ENCODE measurements at regions not wholly inside any gene's neighbourhood (a gene's known extent, or its start where the extent isn't known, plus 50 kb on each side); places are given as distances from the start of the nearest gene placed in this dataset.

DNA sequence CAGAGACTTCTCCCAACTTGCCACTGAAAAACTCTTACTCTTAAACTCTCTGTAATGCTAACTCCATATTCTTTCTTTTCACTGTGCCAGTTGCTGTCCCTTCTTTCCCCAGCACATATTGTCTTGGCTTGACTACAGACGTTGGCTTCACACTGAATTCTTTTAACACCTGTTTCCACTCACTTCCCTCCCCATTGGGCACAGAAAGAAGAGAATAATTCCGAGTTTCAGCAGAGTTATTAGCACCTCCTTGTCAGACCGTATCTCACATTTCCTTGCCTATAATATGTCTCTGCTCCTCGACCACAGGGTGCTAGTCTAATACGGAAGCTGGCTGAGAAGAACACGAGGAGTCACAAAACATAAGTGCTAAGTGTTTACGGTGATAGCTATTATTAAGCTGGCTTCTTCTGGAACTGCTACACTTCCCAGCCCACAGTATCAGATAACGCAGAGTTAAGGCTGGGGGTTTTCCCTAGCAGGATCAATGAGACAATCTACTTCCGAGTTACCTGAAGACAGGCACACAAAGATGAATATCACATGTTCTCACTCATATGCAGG is 188.5 kb upstream of the CDH8 start:
- no peak for DNase-seq (ENCODE audit: low spot score)

DNA sequence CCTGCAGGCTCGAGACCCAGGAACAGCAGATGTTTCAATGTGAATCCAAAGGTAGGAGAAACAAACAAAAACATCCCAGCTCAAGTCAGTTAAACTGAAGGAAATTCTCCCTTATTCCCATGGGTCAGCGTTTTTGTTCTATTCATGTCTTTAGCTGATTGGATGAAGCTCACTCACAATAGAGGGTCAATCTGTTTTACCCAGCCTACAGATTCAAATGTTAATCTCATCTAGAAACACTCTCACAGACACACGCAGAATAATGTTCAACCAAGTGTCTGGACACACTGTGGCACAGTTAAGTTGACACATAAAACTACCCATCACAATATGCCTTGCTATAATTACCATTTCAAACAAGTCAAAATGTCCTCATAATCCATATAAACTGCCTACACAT is 180.6 kb upstream of the CDH8 start:
- DNase-seq (ENCODE audit: low spot score), result no peak

DNA sequence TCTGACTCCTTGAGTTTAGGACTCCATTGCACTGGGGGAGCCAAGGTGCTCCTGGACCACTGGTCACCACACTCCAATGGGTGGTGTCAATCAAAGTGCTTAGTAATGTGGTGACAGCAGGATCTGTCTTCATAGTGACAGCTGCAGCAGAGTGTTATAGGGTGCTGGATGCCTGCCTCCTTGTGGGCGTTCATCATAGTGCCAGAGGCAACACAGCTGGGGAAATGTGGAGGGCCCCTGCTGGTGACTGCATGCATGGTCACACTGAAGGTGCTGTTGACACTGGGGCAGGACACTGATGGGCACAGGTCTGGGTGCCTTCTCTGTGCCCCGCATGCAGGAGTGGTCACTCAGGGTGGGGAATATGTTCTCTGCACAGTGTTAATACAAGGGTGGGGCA is 177.5 kb upstream of the CDH8 start:
- no peak for DNase-seq (ENCODE audit: low spot score)

DNA sequence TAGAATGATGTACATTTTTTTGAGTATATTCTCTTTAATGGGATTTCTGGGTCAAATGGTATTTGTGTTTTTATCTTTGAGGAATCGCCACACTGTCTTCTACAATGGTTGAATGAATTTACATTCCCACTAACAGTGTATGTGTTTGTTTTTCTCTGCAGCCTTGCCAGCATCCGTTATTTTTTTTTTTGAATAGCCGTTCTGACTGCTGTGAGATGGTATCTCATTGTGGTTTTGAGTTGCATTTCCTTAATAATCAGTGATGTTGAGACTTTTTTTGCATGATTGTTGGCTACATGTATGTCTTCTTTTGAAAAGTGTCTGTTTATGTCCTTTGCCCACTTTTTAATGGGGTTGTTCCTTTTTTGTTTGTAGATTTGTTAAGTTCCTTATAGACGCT is 172.7 kb upstream of the CDH8 start:
- DNase-seq (ENCODE audit: low spot score), result no peak

DNA sequence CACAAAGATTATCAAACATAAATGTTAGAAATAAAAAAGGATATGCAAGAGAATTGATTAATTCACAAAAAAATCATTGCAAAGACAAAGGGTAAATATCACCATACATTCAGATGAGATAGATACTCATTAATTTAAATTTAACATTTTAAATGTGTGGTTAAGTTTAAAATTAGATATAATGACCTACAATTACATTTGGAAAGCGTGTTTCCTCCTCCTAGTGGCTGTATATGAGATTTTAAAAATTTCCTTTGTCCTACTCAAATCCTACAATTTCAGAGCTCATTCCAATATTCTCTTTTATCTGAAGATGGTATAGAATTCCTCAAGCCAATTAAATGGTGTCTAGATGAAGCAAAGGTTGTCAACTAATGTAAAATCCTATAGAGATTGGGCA is 169.2 kb upstream of the CDH8 start:
- no peak for DNase-seq (ENCODE audit: low spot score)

DNA sequence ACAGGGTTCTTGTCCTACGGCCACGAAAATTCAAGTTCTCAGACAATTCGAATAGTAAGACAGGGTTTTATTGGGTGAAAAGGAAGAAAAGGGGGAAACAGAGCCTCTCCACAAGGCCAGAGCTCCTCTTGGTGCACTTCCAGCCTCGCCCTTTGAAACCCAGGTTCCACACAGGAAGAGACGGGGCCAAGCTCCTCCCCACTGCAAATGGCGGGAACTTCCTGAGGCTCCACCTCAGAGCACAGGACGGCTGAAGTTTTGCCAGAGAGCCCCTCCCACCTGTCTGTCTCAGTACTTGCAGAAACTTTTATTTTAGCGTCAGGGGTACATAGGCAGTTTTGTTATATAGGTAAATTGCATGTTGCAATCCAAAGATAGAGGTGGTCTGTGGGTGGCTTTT is 165.7 kb upstream of the CDH8 start:
- DNase-seq (ENCODE audit: low spot score), result no peak

DNA sequence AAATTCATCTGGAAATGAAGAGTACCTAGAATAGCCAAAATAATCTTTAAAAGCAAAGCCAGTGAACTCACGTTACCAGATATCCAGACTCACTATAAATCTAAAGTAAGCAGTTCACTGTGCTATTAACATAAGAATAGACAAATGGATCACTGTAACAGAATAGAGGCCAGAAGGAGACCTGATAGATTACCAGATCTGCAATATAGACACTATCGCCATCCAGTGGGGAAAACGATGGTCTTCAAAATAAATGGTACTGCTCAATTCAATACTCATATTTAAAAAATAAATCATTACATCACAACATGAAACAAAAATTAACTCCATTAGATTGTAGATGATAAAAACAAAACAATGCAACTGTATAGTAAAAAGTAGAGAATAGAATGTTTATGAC is 158.6 kb upstream of the CDH8 start:
- DNase-seq (ENCODE audit: low spot score), result no peak

DNA sequence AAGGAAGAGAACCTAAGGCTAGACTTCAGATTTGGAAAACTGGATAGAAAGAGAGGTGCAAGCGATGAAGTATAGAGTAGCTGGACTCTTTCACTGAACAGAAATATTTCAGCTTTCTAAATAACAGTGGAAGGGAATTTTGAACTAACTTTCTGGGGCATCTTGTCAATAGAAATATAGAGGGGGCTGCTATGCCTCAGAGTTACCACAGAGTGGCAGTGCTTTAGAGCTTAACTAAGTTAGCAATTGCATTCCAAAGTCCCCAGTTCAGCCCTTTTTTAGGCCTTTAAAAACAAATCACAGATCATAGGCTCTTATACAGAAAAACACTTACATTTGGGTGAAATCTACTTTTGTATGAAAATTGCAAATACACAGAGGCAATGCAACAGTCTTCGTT is 154.2 kb upstream of the CDH8 start:
- peak; percentile 17 for DNase-seq (ENCODE audit: low spot score)

DNA sequence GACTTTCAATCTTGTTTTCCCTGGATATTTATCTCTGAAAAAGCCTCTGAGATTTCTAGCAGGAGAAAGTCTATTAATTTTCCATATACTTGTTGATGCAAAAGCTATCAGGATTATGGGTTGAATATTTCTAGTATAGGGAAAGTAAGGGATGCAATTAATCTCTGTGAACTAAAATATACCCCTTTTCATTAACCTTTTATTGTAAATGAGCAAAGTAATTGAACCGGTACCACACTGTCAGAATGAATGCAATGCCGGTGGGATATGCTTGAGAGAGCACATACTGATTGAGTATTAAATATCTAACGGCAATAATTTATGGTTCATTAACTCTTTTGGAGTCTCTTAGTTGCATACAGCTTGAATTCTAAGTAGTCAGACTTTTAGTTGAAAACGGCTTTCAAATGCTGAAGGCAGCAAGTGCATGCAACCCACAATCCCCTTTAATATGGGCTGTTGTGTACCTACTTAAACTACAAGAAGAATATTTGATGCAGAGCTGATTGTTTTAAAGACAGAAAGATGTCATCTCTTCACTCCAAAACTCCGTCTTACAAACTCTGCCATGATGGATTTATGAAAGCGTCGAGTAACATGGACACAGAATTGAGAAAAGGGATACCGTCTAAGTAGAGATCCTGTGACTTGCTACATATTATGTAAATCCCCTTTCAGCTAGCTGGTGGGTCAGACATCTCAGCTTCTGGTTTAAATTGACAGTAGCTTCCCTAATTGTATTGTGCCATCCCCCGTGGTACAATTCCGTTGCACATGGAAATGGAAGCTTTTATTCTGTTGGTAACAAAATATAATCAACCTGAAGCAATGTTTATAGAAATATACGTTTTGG is 141.3 kb upstream of the CDH8 start:
- DNase-seq (ENCODE audit: low spot score), result no peak

DNA sequence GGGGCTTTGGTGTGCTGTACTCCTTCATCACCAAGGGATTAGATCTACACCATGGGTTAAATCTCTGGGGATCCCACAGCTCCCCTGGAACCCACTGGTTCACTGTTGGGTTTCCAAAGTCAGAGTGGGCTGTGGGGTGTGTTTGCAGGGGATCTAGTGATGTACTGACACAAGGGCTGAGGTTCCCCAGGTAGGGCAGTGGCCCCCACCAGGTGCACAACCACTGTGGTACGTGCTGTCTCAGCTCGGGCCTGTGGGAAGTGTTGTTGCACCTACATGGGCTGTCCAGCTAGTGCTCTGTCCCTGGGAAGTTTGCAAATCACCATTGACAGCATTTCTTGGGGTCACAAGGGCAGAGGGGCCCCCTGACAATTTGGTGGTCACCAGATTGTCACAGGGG is 134.4 kb upstream of the CDH8 start:
- no peak for DNase-seq (ENCODE audit: low spot score)

DNA sequence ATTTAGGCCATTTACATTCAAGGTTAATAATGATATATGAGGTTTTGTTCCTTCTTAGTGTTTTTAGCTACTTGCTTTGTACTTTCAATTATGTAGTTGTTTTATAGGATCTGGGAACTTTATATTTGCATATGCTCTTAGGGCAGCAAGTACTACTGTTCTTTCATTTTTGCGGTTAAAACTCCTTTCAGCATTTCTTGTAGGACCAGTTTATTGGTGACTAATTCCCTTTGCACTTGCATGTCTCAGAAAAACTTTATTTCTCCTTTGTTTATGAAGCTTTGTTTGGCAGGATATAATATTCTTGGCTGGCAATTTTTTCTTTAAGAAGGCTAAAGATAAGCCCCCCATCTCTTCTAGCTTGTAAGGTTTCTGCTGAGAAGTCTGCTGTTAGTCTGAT is 131.3 kb upstream of the CDH8 start:
- no peak for DNase-seq (ENCODE audit: low spot score)

DNA sequence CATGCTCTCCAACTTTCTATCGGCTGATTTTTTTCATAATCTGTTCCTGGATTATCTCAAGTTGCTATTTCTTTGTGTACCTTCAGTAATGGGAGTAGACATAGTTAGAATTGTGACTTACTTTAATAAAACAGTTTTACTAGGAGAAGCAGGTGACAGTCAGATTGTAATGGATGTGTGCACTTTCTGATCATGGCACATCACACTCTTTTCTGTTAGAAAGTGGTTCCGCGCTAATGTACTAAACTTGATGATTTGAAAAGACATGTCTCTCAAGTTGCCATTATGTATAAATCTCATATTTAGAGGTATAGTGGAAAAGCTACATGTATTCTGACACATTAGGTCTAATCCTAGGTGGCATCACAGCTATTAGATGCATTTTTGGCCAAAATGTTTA is 121.3 kb upstream of the CDH8 start:
- DNase-seq (ENCODE audit: low spot score), result no peak

DNA sequence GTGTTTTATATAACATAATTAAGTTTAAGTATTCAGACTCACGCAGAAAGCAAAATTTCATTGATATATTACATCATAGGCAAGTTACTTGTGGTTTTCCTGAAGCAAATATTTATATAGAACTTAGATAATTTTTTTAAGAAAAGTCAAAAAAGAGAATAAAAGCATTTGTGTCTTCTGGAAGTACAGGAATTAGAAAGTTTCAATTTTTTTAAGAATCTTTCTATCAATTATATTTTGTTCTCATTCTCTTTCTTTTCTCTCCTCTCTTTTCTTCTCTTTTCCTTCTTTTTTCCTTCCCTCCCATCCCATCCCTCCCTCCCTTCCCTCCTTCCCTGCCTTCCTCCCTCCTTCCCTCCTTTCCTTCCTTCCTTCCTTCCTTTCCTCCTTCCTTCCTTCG is 120.7 kb upstream of the CDH8 start:
- no peak for DNase-seq (ENCODE audit: low spot score)

DNA sequence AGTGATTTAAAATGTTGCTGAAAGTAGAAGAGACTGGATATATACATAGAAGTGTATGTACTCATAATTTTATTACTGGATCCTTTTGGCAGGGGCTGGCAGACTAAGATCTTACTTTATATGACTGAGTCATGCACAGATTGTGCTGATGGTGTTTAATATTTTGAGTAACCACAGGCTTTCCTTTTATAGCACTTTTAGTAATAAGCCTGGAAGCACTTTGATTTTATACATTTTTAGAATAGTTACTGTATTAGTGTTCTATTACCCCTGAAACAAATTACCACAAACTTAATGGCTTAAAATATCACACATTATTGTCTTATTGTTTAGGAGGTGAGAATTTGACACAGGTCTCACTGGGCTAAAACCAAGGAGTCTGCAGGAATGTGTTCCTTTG is 113.4 kb upstream of the CDH8 start:
- DNase-seq (ENCODE audit: low spot score), result peak; percentile 24

DNA sequence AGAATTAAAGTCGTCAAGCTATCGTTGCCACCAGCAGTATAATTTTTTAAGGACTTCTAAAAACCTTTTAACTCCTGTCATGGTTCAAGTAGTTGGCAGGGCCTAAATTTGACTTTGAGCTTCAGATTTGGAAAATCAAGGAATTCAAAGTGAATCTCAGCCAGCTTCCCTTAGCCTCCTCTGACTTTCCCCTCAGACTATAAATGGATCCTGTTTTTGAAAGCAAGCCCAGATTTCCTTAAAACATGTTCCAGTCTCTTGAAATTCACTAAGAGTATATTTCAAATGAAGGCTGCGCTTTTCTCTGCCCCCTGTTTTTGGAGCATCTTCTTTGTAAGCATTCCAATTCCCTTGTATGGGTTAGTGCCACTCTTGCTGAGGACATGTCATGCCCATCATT is 101.8 kb upstream of the CDH8 start:
- no peak for DNase-seq (ENCODE audit: low spot score)

DNA sequence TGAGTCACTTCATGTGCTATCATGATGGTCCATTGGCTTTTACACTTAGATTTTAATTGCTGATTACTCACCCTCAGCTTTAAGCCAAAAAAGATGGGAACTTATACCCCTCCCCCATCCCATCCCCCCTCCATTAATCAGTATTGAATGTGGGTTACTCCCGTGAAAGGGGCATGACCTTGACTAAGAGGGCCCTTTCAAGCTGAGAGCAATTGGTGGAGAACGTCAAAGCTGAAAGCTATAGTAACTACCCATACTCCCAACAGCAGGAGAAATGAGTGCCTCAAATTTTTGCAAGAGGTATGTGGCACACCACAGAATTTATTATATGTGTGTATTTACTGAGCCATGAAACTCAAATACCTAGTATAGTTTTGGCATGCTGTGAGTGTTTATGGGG is 99.7 kb upstream of the CDH8 start:
- DNase-seq (ENCODE audit: low spot score), result peak; percentile 45

DNA sequence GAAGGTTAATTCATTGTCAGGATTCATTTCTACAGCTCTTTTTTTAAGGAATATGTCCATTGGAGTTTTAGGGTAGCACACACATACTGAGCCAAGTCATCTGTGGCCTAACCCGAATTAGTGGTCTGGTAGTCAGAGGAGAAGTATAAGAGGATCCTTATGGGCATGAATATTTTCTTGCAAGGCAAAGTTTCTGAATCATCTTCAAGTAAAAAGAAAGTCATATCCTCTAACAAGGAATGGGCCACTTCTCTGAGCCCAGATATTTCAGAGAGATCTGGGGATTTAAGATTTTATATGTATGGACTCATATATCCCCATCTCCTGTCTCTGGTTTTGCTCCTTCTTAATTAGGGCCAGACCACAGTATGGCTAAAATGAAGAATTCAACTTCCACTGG is 99.2 kb upstream of the CDH8 start:
- no peak for DNase-seq (ENCODE audit: low spot score)

DNA sequence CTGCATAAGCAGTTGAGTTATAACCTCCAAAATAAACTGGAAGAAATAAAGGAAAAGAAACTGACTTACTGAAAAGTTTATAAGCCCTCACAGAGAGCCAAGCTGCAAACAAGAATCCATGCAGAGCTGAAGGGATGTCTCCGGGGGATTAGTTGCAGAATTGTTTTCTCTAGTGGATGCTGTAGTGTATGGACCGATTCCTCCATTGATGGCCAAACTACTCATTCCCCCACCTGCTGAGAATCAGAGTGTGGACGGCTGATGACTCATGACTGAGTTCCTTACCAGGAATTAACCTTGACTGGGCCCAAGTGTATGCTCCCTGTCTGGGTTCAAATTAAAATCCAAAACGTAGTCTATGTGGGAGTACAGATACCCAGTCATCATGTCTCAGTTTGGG is 93.9 kb upstream of the CDH8 start:
- DNase-seq (ENCODE audit: low spot score), result no peak

DNA sequence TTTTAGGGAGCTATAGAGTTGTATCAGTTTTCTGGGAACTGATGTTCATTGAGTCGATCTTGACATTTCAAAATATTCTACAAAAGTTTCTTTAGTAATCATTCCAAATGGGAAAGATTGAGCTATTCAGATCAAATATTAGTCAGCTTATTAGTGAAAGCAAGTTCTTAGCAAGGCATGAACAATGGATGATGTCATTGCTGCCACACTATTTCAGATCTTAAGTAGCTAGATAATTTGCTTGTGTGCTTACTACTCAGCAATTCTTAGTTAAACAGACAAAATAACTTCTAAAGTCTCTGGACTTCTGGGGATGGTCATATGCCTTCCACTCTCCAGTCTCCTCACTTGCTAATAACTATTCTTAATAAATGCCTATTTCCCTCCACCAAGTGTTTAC is 69.0 kb upstream of the CDH8 start:
- DNase-seq (ENCODE audit: low spot score), result no peak

DNA sequence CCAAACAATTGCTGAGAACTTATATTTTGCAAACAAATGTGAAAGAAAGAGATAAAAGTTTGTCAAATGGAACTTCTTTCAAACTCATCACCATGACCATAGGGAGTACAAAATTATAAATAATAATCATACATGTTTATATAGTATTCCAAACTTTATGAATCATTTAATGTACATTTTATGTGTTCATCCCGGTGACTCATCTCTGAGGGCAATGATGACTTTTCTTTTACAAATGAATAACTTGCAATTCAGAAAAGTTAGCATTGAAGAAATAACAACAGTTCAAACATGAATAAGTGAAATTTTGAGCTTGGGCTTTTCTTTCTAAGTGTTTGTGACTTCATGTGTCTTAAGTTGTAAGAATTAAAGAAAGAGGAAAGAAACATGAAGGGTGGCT is 66.3 kb upstream of the CDH8 start:
- DNase-seq (ENCODE audit: low spot score), result no peak

DNA sequence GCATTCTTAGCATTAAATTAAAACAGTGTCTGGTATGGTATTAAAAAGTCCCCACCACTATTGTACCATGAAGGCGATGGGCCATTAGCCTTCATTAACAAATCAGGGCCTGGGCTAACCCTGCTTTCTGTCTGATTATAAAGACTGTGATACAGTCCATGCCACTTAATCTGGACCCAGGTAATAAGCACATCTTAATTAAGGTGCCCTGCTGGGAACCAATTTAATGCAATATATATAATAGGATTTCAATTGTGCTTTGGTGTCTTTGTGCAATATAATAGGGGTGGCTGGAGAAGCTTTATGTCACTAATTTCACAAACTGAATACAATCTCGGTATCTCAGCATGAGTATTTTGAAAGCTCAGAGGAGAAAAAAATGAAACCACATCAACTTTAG is 64.4 kb upstream of the CDH8 start:
- DNase-seq (ENCODE audit: low spot score), result no peak

DNA sequence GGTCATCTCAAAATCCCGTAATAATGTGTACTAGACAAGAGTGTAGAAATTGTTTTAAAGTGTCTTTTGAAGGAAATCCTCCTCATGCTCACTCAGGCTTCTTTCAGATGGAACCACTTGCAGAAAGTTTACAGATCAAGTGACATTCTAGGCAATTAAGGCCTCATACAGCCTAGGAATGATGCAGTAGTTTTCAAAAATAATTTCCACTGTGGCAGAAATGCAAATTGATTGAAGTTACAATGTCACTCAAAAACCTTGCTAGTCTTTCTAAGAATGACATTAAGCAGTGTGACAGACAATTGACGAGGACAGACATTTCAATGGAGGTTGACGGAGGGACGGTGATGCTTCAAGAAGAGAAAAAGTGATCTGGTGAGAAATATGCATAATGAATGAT is 53.5 kb upstream of the CDH8 start:
- no peak for DNase-seq (ENCODE audit: low spot score)

DNA sequence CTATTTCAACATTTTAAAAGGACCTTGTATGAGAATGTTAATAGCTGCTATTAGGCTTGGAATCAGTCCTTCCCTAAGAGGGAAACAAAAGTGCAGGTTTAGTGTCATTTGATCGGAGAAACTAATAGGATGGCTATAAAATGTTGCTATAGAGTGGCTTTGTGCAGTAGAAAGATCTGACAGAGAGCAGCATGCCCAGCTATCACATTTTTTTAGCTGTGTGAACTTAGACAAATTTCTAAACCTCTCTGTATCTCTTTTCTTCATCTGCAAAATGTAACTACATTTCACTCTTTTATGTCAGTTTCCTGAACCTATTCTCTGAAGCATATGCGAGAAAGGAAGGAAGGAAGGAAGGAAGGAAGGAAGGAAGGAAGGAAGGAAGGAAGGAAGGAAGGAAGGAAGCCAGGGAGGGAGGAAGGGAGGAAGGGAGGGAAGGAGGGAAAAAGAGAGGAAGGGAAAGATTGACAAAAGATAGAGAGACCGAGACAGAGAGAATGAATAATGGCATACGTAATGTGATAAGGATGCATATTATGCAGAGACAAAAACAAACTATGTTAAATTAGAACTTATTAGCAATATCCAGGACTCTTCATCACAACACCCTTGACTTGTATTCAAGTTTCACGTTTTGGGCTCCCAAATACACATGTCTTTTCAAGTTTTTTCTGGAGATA is 52.6 kb upstream of the CDH8 start:
- DNase-seq (ENCODE audit: low spot score), result no peak

Data from AG08395 (cell line).